ENCODE measurements at regions not wholly inside any gene's neighbourhood (a gene's known extent, or its start where the extent isn't known, plus 50 kb on each side); places are given as distances from the start of the nearest gene placed in this dataset.
"Not testable (repeated sequence)": the region's sequence is repeated elsewhere in the genome, so short reads cannot be mapped to it uniquely, and the experiment has no call there.

DNA sequence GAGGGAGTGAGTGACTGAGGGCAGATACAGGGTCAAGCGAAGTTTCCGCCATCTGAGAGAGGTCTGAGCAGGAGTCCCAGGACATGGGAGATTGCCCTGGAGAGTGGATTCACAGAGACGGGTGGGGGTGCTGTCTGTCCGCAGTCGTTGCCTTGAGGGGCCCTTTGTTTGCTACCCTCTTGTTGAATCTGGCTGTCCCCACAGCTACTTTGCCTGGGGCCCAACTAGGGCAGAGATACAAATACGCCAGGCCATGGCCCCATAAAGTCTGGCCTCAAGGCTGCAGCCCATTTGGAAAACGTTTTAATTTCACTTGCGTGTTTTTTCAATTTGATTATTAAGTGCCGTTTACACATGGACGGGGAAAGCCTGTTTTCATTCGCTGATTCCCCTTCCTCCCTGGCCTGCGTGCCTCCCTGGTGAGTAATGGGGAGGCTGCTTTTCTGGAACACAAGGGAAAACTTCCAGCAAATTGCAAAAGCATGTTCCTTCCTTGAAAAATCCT, 134.4 kb downstream of the SMIM20 start:
- DNase-seq, result peak; percentile 90

DNA sequence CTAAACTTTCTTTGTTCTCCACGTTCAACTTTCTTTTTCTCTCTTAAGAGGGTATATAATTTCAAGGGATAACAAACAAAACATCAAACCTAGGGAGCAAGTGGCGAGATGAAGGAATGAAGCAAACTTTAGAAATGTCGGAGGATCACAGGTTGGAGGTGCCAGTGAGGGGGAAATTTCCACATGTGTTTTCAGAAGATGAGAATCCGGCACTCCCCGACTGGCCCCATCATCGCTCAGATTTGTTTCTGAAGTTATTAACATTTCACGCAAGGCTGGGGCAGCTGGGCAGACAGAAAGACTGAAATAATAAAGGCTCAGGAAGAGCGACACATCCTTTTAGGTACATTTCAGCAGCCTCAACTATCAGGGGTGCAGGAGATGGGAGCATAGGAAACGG, 134.9 kb downstream of the SMIM20 start:
- DNase-seq, result peak; percentile 75

DNA sequence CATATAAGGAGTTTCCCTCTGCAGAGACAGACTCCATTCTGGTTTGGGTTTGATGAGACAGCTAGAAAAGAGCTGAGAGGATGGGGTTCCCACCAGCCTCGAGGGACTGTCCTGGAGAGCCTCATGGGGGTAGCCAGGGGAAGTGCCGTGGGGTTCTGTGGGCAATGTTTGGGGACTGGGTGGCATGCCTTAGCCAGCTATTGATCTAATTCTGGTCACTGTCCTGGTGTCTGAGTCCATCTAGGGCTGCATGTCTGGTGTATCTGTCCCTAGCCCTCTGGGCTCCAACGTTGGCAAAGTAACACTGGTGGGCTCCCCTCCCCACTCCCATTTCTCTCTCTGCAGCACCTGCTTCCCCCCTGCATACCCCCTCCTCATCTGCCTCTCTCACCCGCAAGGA, 135.4 kb downstream of the SMIM20 start:
- no peak for DNase-seq

DNA sequence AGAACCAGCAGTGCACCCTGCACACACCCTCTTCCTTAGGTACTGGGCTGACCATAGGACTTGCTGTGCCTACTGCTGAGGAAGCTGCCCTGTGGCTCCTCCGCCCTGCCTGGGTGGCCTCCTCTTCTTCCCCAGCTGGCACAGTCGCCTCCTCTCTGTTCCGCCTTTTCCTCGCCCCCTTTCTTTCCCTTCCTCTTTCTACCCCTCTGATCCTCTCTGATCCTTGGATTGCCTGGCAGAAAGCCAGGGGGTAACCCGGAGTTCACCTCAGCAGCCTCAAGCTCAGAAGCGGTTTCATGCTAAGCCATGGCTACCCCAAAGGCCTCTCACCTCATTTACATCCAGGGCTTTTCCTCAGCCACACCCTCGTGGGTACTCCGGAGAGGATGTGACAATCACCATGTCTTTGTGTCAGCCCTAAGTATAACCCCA, 136.2 kb downstream of the SMIM20 start:
- no peak for DNase-seq

DNA sequence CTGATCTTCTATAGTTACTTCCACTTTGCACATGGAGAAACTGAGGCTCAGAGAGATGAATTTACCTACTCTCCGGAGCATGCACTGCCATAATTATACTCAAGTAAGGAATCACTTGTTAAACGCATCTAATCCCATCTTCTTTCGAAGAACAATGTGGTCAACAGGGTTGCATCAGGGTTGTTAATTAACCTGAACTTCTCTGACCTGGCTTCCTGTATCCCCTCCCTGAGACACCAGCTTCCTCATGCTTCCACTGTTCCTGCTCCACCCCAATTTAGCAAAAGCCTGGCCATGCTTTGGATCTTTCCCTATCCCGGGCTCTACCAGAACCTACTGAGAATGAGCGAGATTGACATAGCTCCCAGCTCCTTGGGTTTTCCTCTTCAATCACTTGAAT, 136.7 kb downstream of the SMIM20 start:
- DNase-seq, result no peak

GRCh38 chr4:26051240-26051639, 137.2 kb downstream of the SMIM20 start:
- DNase-seq, result no peak

GRCh38 chr4:26052663-26053541, 138.9 kb downstream of the SMIM20 start:
- DNase-seq, result no peak

DNA sequence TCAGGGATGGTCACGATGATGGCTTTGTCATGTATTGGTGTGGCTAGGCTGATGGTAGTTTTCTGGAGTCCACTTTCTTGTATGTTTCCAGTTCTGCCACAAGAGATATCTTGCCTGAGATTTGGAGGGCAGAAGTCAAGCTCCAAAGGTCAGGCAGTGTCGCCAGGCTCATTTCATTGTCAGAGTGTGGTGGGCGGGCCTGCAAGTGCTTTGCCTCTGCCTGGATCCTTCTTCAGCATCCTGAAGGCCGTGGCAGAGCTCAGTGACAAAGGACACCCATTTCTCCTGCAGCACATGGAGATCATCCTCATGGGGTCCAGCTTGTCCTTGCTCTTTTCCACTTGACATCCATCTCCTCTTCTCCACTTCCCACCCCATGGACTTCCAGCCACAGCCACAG, 139.7 kb downstream of the SMIM20 start:
- no peak for DNase-seq

DNA sequence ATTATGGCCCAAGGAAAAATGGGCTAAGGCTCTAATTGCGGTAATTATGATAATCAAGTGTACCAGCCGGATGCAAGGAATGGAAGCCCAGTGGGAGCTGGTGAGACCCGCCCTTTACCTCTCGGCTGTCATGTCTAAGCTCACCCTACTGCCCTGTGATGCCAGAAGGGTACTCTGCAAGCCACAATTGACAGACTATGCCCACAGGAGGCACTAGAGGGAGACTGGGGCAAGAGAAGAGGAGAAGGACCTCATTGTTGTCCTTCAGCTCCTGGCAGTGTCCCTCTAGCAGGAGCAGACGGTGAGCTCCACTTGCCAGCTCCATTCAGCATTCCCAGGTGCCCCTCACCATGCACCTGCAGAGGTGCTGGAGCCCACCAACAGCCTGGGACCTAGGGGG, 141.8 kb downstream of the SMIM20 start:
- no peak for DNase-seq

DNA sequence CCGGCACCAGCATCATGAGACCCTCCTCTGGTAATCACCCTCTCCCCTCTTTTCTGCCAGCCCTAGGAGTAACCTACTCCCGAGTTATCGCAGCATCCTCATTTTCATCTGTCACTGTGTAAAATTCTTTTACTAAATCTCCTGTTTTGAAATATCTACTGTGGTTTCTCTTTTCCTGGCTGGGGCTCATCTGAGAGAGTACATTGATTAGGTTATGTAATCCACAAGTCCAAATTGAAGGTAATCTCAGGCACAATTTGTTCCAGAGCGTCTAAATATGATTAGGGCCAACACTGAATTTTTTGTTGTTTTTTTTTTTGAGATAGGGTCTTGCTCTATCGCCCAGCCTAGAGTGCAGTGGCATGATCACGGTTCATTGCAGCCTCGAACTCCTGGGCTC, 142.4 kb downstream of the SMIM20 start:
- no peak for DNase-seq

- not testable (repeated sequence) for DNase-seq
Observed at GRCh38 chr4:26057839-26058238, 143.8 kb downstream of the SMIM20 start.

GRCh38 chr4:26058537-26058936, 144.5 kb downstream of the SMIM20 start:
- DNase-seq, result peak; percentile 75

DNA sequence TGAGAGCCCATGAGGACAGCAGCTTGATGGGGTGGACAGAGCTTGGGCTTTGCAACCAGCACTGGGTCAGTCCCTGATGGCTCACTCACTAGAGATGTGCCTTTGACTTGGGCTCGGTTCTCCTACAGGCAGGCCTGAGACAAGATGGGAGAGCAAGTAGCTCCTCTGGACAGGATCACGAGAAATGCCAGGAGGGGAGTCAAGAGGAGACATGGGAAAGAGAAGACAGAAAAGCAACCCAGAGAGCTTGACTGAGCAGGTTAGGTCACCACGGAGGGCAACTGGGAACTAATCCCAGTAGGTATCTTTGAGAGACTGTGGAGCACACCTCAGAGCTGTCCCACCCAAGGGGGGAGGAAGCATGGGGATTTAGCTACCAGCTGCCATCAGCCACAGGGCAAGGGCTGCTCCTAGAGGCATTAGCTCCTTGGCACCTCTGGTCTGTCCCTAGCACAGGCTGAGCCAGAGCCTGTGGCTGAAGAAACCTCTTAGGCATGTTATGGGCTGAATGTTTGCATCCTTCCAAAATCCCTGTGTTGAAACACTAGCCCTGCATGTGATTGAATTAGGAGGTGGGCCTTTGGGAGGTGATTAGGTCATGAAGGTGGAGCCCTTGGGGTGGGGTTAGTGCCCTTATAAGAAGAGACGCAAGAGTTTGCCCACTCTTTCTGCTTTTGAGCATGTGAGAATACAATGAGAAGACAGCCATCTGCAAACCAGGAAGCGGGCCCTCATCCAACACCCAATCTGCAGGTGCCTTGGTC, 145.6 kb downstream of the SMIM20 start:
- no peak for DNase-seq

GRCh38 chr4:26060286-26060685, 146.3 kb downstream of the SMIM20 start:
- DNase-seq, result no peak

- DNase-seq, result no peak
Observed at GRCh38 chr4:26061248-26061986, 147.4 kb downstream of the SMIM20 start.

DNA sequence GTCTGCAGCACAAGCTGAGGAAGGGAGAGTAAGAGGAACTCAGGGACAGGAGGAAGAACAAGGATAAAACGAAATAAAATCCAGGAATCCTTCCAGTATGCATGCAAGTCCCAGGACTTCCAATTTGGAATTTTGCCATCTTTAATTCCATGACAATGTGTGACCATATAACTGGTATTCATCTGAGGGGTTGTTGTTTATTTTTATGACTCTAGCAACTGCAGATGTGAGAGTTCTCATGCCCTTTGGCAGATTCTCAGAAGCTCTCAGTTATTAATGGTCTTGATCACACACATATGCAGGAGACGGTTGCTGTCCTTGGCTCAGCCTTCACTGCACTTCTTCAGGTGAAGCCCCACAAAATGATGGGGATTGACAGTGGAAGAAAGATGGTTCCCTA, 148.2 kb downstream of the SMIM20 start:
- no peak for DNase-seq

- DNase-seq, result not testable (repeated sequence)
Observed at GRCh38 chr4:26064009-26064408, 150.0 kb downstream of the SMIM20 start.

DNA sequence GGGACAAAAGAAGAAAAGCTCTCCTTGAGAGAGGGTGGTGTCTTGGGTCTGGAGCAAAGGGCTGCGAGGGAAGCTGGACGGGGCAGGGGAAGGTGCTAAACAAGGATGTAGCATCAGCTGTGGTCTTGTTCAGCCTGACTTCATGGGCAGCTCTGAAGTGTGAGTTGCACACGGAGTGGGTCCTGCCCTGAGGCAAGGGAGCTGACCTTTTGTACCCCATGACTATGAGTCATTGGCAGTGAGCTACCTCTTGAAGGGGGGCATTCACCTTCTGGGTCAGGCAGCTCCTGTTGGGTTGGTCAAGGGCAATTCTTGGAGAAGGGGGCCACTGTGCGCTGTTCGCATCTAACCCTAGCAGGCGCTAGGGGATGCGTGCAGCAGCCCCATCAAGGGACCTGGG, 151.8 kb downstream of the SMIM20 start:
- DNase-seq, result no peak

DNA sequence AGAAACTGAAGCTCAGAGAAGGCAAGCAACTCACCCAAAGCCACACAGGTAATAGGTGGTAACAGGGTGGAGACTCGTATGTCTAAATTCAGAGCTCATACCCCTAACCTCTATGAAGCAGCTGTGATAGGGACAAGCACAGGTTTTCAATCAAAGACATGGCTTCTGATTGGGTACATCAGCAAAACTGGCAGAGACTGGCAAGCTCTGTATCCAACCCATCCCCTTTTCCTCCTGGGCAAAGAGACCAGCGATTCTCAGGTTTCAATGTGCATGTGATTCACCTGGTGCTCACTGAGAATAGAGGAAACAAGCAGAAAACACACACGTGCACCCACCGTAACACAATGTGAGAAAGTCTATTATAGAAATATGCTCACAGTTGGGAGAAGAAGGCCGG, 153.0 kb downstream of the SMIM20 start:
- no peak for DNase-seq

GRCh38 chr4:26069218-26069617, 155.2 kb downstream of the SMIM20 start:
- DNase-seq, result no peak

- DNase-seq, result no peak
Observed at GRCh38 chr4:26071688-26072087, 157.7 kb downstream of the SMIM20 start.

DNA sequence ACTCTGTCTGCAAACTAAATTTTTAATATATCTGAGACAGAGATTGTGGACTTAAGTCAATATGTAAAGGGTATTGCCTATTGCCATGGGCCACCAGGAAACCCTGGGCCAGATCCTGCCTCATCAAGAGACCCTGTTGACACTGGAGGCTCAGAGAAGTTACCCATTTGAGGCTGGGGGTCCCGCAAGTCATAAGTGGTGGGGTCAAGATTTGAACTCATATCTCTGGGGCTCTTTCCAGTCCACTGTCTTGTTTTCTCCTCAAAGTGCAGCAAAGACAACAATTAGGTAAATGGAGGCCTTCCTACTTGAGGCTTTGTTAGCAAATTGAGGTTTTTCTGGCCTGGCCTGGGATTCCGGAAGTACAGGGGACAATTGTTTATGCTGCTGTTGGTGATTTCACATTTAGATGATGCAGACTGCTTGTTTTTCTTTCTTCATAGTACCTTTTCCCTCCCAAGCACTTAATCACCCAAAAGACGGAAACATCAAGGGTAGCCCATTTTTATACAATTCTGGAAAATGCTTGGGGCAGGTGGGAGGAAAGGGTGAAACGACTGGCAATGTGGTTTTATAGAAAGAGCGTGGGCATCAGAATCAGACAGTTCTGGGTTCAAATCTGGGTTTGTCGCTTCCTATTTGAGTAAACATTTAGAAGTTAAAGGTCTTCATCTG, 160.0 kb downstream of the SMIM20 start:
- no peak for DNase-seq
